K562 (cell line): ENCODE measurements at regions not wholly inside any gene's neighbourhood (a gene's known extent, or its start where the extent isn't known, plus 50 kb on each side); places are given as distances from the start of the nearest gene placed in this dataset.

ENCODE experiments used
- DEAF1 ChIP-seq: fragments of 450-650 bp; formaldehyde crosslinking; IDR thresholded peaks from 2 replicates; pipeline ENCODE4 v1.4.0; 2020; ENCODE audit warnings: mild to moderate bottlenecking, moderate library complexity
- RFX5 ChIP-seq: IDR thresholded peaks from 2 replicates; pipeline ENCODE4 v1.6.1; 2011; ENCODE audit warnings: low read depth, mild to moderate bottlenecking, improper control_type of control experiment, low read length
- TFAP4 ChIP-seq: sonication (generic); formaldehyde crosslinking; IDR thresholded peaks from 2 replicates; pipeline ENCODE4 v1.8.0; 2022; ENCODE audit warnings: missing genetic modification reagents, mild to moderate bottlenecking, moderate library complexity, borderline replicate concordance
- ZNF644 ChIP-seq: fragments of 200-800 bp; sonication (Bioruptor generic); IDR thresholded peaks from 2 replicates; pipeline ENCODE4 v1.6.1; 2016; ENCODE audit warnings: low read depth, missing genetic modification characterization, missing compliant biosample characterization
- TF ChIP-seq, protein P1 (sequence below): fragments of 450-650 bp; IDR thresholded peaks from 2 replicates; pipeline ENCODE4 v1.6.1; 2016; ENCODE audit warnings: mild to moderate bottlenecking, moderate library complexity
- TF ChIP-seq, protein P2 (sequence below): fragments of 450-650 bp; conservative IDR thresholded peaks from 2 replicates; pipeline ENCODE4 v1.6.1; 2016; ENCODE audit warnings: missing genetic modification characterization, low read depth, mild to moderate bottlenecking, missing compliant biosample characterization, moderate library complexity
- TF ChIP-seq, protein P3 (sequence below): sonication (generic); formaldehyde crosslinking; IDR thresholded peaks from 2 replicates; pipeline ENCODE4 v1.8.1; 2022; ENCODE audit warnings: missing genetic modification reagents

- TF ChIP-seq, protein P1, sequence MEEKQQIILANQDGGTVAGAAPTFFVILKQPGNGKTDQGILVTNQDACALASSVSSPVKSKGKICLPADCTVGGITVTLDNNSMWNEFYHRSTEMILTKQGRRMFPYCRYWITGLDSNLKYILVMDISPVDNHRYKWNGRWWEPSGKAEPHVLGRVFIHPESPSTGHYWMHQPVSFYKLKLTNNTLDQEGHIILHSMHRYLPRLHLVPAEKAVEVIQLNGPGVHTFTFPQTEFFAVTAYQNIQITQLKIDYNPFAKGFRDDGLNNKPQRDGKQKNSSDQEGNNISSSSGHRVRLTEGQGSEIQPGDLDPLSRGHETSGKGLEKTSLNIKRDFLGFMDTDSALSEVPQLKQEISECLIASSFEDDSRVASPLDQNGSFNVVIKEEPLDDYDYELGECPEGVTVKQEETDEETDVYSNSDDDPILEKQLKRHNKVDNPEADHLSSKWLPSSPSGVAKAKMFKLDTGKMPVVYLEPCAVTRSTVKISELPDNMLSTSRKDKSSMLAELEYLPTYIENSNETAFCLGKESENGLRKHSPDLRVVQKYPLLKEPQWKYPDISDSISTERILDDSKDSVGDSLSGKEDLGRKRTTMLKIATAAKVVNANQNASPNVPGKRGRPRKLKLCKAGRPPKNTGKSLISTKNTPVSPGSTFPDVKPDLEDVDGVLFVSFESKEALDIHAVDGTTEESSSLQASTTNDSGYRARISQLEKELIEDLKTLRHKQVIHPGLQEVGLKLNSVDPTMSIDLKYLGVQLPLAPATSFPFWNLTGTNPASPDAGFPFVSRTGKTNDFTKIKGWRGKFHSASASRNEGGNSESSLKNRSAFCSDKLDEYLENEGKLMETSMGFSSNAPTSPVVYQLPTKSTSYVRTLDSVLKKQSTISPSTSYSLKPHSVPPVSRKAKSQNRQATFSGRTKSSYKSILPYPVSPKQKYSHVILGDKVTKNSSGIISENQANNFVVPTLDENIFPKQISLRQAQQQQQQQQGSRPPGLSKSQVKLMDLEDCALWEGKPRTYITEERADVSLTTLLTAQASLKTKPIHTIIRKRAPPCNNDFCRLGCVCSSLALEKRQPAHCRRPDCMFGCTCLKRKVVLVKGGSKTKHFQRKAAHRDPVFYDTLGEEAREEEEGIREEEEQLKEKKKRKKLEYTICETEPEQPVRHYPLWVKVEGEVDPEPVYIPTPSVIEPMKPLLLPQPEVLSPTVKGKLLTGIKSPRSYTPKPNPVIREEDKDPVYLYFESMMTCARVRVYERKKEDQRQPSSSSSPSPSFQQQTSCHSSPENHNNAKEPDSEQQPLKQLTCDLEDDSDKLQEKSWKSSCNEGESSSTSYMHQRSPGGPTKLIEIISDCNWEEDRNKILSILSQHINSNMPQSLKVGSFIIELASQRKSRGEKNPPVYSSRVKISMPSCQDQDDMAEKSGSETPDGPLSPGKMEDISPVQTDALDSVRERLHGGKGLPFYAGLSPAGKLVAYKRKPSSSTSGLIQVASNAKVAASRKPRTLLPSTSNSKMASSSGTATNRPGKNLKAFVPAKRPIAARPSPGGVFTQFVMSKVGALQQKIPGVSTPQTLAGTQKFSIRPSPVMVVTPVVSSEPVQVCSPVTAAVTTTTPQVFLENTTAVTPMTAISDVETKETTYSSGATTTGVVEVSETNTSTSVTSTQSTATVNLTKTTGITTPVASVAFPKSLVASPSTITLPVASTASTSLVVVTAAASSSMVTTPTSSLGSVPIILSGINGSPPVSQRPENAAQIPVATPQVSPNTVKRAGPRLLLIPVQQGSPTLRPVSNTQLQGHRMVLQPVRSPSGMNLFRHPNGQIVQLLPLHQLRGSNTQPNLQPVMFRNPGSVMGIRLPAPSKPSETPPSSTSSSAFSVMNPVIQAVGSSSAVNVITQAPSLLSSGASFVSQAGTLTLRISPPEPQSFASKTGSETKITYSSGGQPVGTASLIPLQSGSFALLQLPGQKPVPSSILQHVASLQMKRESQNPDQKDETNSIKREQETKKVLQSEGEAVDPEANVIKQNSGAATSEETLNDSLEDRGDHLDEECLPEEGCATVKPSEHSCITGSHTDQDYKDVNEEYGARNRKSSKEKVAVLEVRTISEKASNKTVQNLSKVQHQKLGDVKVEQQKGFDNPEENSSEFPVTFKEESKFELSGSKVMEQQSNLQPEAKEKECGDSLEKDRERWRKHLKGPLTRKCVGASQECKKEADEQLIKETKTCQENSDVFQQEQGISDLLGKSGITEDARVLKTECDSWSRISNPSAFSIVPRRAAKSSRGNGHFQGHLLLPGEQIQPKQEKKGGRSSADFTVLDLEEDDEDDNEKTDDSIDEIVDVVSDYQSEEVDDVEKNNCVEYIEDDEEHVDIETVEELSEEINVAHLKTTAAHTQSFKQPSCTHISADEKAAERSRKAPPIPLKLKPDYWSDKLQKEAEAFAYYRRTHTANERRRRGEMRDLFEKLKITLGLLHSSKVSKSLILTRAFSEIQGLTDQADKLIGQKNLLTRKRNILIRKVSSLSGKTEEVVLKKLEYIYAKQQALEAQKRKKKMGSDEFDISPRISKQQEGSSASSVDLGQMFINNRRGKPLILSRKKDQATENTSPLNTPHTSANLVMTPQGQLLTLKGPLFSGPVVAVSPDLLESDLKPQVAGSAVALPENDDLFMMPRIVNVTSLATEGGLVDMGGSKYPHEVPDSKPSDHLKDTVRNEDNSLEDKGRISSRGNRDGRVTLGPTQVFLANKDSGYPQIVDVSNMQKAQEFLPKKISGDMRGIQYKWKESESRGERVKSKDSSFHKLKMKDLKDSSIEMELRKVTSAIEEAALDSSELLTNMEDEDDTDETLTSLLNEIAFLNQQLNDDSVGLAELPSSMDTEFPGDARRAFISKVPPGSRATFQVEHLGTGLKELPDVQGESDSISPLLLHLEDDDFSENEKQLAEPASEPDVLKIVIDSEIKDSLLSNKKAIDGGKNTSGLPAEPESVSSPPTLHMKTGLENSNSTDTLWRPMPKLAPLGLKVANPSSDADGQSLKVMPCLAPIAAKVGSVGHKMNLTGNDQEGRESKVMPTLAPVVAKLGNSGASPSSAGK = no peak
- no peak for TF ChIP-seq RFX5
- no peak for TF ChIP-seq ZNF644
- no peak for TF ChIP-seq DEAF1 (CRISPR knock-in tag)
- TF ChIP-seq TFAP4 (CRISPR knock-in tag) = no peak
- TF ChIP-seq, protein P2, sequence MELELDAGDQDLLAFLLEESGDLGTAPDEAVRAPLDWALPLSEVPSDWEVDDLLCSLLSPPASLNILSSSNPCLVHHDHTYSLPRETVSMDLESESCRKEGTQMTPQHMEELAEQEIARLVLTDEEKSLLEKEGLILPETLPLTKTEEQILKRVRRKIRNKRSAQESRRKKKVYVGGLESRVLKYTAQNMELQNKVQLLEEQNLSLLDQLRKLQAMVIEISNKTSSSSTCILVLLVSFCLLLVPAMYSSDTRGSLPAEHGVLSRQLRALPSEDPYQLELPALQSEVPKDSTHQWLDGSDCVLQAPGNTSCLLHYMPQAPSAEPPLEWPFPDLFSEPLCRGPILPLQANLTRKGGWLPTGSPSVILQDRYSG (tag) = no peak
- TF ChIP-seq, protein P3, sequence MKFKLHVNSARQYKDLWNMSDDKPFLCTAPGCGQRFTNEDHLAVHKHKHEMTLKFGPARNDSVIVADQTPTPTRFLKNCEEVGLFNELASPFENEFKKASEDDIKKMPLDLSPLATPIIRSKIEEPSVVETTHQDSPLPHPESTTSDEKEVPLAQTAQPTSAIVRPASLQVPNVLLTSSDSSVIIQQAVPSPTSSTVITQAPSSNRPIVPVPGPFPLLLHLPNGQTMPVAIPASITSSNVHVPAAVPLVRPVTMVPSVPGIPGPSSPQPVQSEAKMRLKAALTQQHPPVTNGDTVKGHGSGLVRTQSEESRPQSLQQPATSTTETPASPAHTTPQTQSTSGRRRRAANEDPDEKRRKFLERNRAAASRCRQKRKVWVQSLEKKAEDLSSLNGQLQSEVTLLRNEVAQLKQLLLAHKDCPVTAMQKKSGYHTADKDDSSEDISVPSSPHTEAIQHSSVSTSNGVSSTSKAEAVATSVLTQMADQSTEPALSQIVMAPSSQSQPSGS = no peak
These were observed 192.4 kb downstream of the PTN start (continued) for GRCh38 chr7:137151041-137151689.
